ENCODE measurements at regions not wholly inside any gene's neighbourhood (a gene's known extent, or its start where the extent isn't known, plus 50 kb on each side); places are given as distances from the start of the nearest gene placed in this dataset.

GRCh38 chr3:21140785-21141184 is 610.2 kb downstream of the ZNF385D start:
- TF ChIP-seq CTCF (IDR thresholded peaks at IDR 0.05) (no peak), POLR2A (IDR thresholded peaks at IDR 0.05) (no peak)

All from thyroid gland (tissue), 4 donors.